H1 (cell line): ENCODE measurements at regions not wholly inside any gene's neighbourhood (a gene's known extent, or its start where the extent isn't known, plus 50 kb on each side); places are given as distances from the start of the nearest gene placed in this dataset.

Experiments
- CTCF ChIA-PET: fragments of 300-600 bp; sonication (Branson Sonifier 250); formaldehyde crosslinking; loops from one replicate; lab custom pipeline; 2021; ENCODE audit not compliant: partially characterized antibody; lab: Charles Lee
- POLR2A ChIA-PET: fragments of 300-600 bp; sonication (Branson Sonifier 250); formaldehyde crosslinking; loops from one replicate; lab custom pipeline; 2021; ENCODE audit warnings: inconsistent platforms; ENCODE audit not compliant: partially characterized antibody; lab: Charles Lee
- DNase-seq, 2 experiments: peaks; one replicate each; pipeline versions ENCODE4 v3.0.0 to v3.0.0-alpha.2; 2010 to 2022; ENCODE audit warnings: low spot score in 2 of 2, low read depth in 1 of 2, mixed read lengths in 1 of 2
- FAIRE-seq: peaks from 2 replicates; lab custom pipeline; 2011; peaks lifted over from hg19 to GRCh38; lab: Jason Lieb, UNC
- H2AFZ ChIP-seq: 2 replicates; pipeline ENCODE4 v1.8.1; 2012; ENCODE audit warnings: low read length, inconsistent platforms
- H2AK5ac ChIP-seq: 2 replicates; pipeline ENCODE4 v1.6.1; 2013; ENCODE audit warnings: low read depth, low read length
- H2BK120ac ChIP-seq: replicated peaks from 2 replicates; pipeline ENCODE3; 2013; ENCODE audit warnings: low read depth, low read length, inconsistent platforms
- H2BK12ac ChIP-seq: 2 replicates; pipeline ENCODE4 v1.6.1; 2013; ENCODE audit warnings: low read depth, low read length
- H2BK15ac ChIP-seq: 2 replicates; pipeline ENCODE4 v1.6.1; 2013; ENCODE audit warnings: low read length
- H2BK20ac ChIP-seq: 2 replicates; pipeline ENCODE4 v1.6.1; 2013; ENCODE audit warnings: low read length
- H2BK5ac ChIP-seq: 2 replicates; pipeline ENCODE4 v1.6.1; 2013; ENCODE audit warnings: low read depth, low read length
- H3K14ac ChIP-seq: 2 replicates; pipeline ENCODE4 v1.6.1; 2013; ENCODE audit warnings: inconsistent platforms; ENCODE audit not compliant: insufficient read length
- H3K18ac ChIP-seq: 2 replicates; pipeline ENCODE4 v1.6.1; 2013; ENCODE audit warnings: low read length; ENCODE audit errors: extremely low read depth
- H3K23ac ChIP-seq: 2 replicates; pipeline ENCODE4 v1.6.1; 2013; ENCODE audit warnings: inconsistent platforms; ENCODE audit not compliant: insufficient read length
- H3K23me2 ChIP-seq: 2 replicates; pipeline ENCODE4 v1.6.1; 2013; ENCODE audit warnings: low read depth, low read length
- H3K27ac ChIP-seq: 2 replicates; pipeline ENCODE4 v1.6.1; 2011; ENCODE audit warnings: low read depth, low read length, inconsistent platforms
- H3K27me3 ChIP-seq, 4 experiments: replicated peaks in 1 of 4; 1 replicate in 1 of 4; 2 replicates in 3 of 4; pipeline versions ENCODE4 v1.6.1 to v1.8.1; 2011 to 2013; ENCODE audit warnings: low read length in 3 of 4, mild to moderate bottlenecking in 3 of 4, inconsistent platforms in 2 of 4, mixed read lengths in 2 of 4, moderate library complexity in 1 of 4; ENCODE audit not compliant: control insufficient read depth in 3 of 4, insufficient read depth in 3 of 4; ENCODE audit errors: extremely low read depth in 1 of 4
- H3K36me3 ChIP-seq, 4 experiments: 2 replicates each; pipeline versions ENCODE4 v1.6.1 to v1.8.1; 2011 to 2013; ENCODE audit warnings: mild to moderate bottlenecking in 4 of 4, low read length in 3 of 4, moderate library complexity in 2 of 4, control low read depth in 1 of 4, inconsistent platforms in 1 of 4; ENCODE audit not compliant: insufficient read depth in 4 of 4, control insufficient read depth in 2 of 4
- H3K4ac ChIP-seq: replicated peaks from 2 replicates; pipeline ENCODE3; 2013; ENCODE audit warnings: low read length, low read depth, mixed read lengths, inconsistent platforms; ENCODE audit not compliant: insufficient read length
- H3K4me1 ChIP-seq, 4 experiments: replicated peaks in 1 of 4; 1 replicate in 1 of 4; 2 replicates in 3 of 4; pipeline versions ENCODE4 v1.6.1 to v1.8.1; 2011 to 2013; ENCODE audit warnings: low read length in 3 of 4, inconsistent platforms in 2 of 4, mixed read lengths in 1 of 4; ENCODE audit not compliant: insufficient read depth in 4 of 4, control insufficient read depth in 3 of 4
- H3K4me2 ChIP-seq, 2 experiments: 2 replicates each; pipeline versions ENCODE4 v1.6.1 to v1.8.1; 2011 to 2013; ENCODE audit warnings: low read depth in 2 of 2, low read length in 2 of 2, control low read depth in 1 of 2, inconsistent platforms in 1 of 2, mild to moderate bottlenecking in 1 of 2; ENCODE audit not compliant: insufficient read depth in 1 of 2
- H3K4me3 ChIP-seq, 4 experiments: fragments of 200-600, 300-600 bp in 1 of 4; sonication (generic), shearing (Covaris generic), sonication (Bioruptor Twin) in 1 of 4; 2 replicates each; pipeline versions ENCODE4 v1.5.1 to v1.8.1; 2011 to 2016; ENCODE audit warnings: low read length in 4 of 4, low read depth in 3 of 4, control low read depth in 2 of 4, inconsistent platforms in 2 of 4, mild to moderate bottlenecking in 2 of 4, mixed read lengths in 1 of 4, moderate library complexity in 1 of 4; ENCODE audit not compliant: insufficient read depth in 2 of 4; ENCODE audit errors: extremely low read depth in 1 of 4
- H3K56ac ChIP-seq: replicated peaks from 2 replicates; pipeline ENCODE3; 2013; ENCODE audit warnings: low read depth, mild to moderate bottlenecking, mixed read lengths, low read length, inconsistent platforms; ENCODE audit not compliant: insufficient read length
- H3K79me1 ChIP-seq: 2 replicates; pipeline ENCODE4 v1.6.1; 2013; ENCODE audit warnings: low read depth, low read length, control low read depth
- H3K79me2 ChIP-seq, 2 experiments: 2 replicates each; pipeline versions ENCODE4 v1.6.1 to v1.8.1; 2012 to 2013; ENCODE audit warnings: low read length in 2 of 2, mild to moderate bottlenecking in 2 of 2, inconsistent platforms in 1 of 2; ENCODE audit not compliant: insufficient read depth in 2 of 2, control insufficient read depth in 1 of 2
- H3K9ac ChIP-seq, 4 experiments: replicated peaks in 1 of 4; 1 replicate in 1 of 4; 2 replicates in 3 of 4; pipeline versions ENCODE4 v1.6.1 to v1.8.1; 2011 to 2013; ENCODE audit warnings: low read depth in 3 of 4, low read length in 3 of 4, control low read depth in 2 of 4, mild to moderate bottlenecking in 2 of 4, moderate library complexity in 2 of 4, inconsistent platforms in 1 of 4; ENCODE audit errors: extremely low read depth in 1 of 4
- H3K9me3 ChIP-seq, 2 experiments: 2 replicates each; pipeline versions ENCODE4 v1.6.1 to v1.8.1; 2012 to 2013; ENCODE audit warnings: mild to moderate bottlenecking in 2 of 2, moderate library complexity in 2 of 2, control low read depth in 1 of 2, inconsistent platforms in 1 of 2, low read depth in 1 of 2, low read length in 1 of 2, mixed read lengths in 1 of 2; ENCODE audit not compliant: insufficient read depth in 2 of 2
- H4K20me1 ChIP-seq, 2 experiments: replicated peaks in 1 of 2; 2 replicates each; pipeline versions ENCODE3 to v1.8.1; 2011 to 2013; ENCODE audit warnings: inconsistent platforms in 2 of 2, low read length in 2 of 2, mild to moderate bottlenecking in 1 of 2; ENCODE audit not compliant: insufficient read depth in 2 of 2, control insufficient read depth in 1 of 2
- H4K5ac ChIP-seq: 2 replicates; pipeline ENCODE4 v1.6.1; 2013; ENCODE audit warnings: low read length, low read depth, mixed read lengths, inconsistent platforms; ENCODE audit not compliant: insufficient read length
- H4K8ac ChIP-seq: 2 replicates; pipeline ENCODE4 v1.8.0; 2013; ENCODE audit warnings: mild to moderate bottlenecking, moderate library complexity, low read length, inconsistent platforms; ENCODE audit not compliant: insufficient read depth; ENCODE audit errors: extremely low read depth
- H4K91ac ChIP-seq: replicated peaks from 2 replicates; pipeline ENCODE3; 2013; ENCODE audit warnings: low read length, mixed read lengths, inconsistent platforms; ENCODE audit not compliant: insufficient read length
- CTCF ChIP-seq, 3 experiments: IDR thresholded peaks; 1 replicate in 2 of 3; 2 replicates in 1 of 3; pipeline versions ENCODE4 v1.5.1 to v1.6.1; 2011; ENCODE audit warnings: low read length in 3 of 3, mild to moderate bottlenecking in 3 of 3, inconsistent platforms in 2 of 3, low read depth in 1 of 3, moderate library complexity in 1 of 3; ENCODE audit not compliant: insufficient read depth in 1 of 3; ENCODE audit errors: control extremely low read depth in 1 of 3
- FOSL1 ChIP-seq: IDR thresholded peaks from 2 replicates; pipeline ENCODE4 v1.6.1; 2011; ENCODE audit warnings: mild to moderate bottlenecking, low read depth, low read length, moderate library complexity; ENCODE audit not compliant: insufficient read depth
- GTF2F1 ChIP-seq: IDR thresholded peaks from 2 replicates; pipeline ENCODE4 v1.6.1; 2012; ENCODE audit warnings: low read depth, low read length, improper control_type of control experiment, borderline replicate concordance
- HDAC6 ChIP-seq: IDR thresholded peaks from one replicate; pipeline ENCODE4 v1.7.1; 2012; ENCODE audit warnings: low read depth, mild to moderate bottlenecking, inconsistent platforms, low read length, moderate library complexity
- PHF8 ChIP-seq: fragments of 200-600 bp; sonication (generic); conservative IDR thresholded peaks from 2 replicates; pipeline ENCODE4 v1.7.1; 2012; ENCODE audit warnings: low read depth, mild to moderate bottlenecking, inconsistent platforms, low read length, moderate library complexity
- WGBS, 2 experiments: shearing (Covaris generic) in 1 of 2; methylation state at CpG; one replicate each; pipeline versions ENCODE4 v1.1.6 to v1.1.7; 2013 to 2015; ENCODE audit warnings: low lambda C conversion rate in 2 of 2, mixed read lengths in 2 of 2, inconsistent platforms in 1 of 2, low coverage in 1 of 2, missing lambda C conversion rate in 1 of 2; ENCODE audit not compliant: insufficient replicate concordance in 2 of 2, insufficient coverage in 1 of 2, insufficient read length in 1 of 2; ENCODE audit errors: extremely low coverage in 1 of 2, missing lambda C conversion rate in 1 of 2; 5-methylcytosine and 5-hydroxymethylcytosine counted together

DNA sequence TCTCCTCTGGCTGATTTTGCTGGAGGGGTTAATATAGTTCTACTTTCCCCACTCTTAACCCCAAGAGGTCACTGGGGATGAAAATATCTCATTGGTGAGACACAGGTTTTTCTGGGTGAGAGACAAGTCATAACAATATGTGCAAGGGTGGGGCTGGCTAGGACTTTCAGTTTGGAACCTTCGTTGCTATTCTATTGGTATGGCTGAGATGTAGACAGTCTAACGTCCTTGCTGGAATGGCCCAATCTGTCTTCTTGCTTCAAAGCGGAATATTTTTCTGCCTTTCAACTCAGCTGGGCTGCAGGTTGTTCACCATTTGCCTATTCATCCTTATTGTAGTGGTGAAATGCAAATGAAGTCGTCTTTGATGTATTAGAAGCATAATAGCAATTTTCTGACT, 267.3 kb upstream of the MKI67 start:
- Histone ChIP-seq H3K27ac (no peak overlapping the region), H4K5ac (no peak overlapping the region), H2BK12ac (no peak overlapping the region), H3K14ac (no peak overlapping the region), H3K27me3 (no peaks in the 10 kb centered on the region), H3K36me3 (no peaks in the 10 kb centered on the region), H3K23me2 (no peaks in the 10 kb centered on the region), H2BK20ac (no peak overlapping the region), H3K4me1 (no peaks in the 10 kb centered on the region; a peak in 1 of 7 replicates), H3K56ac (no peak overlapping the region), H3K23ac (no peak overlapping the region), H3K4me3 (no peak overlapping the region), H3K79me2 (no peaks in the 10 kb centered on the region), H4K20me1 (no peaks in the 10 kb centered on the region), H4K91ac (no peak overlapping the region), H2BK5ac (no peak overlapping the region), H4K8ac (no peak overlapping the region), H2AK5ac (no peak overlapping the region), H3K9me3 (peaks cover 0 to 4% of the 10 kb centered on the region in 2 experiments; a peak in 1 of 4 replicates)
- POLR2A ChIA-PET: no interaction called here
- DNase-seq: no peak
- WGBS, 2 experiments: 78% methylated on average over 4 of the region's 4 CpGs; no CpG with 5 or more reads in 1 of the 2 experiments
- no peak for TF ChIP-seq GTF2F1
- no peak for TF ChIP-seq FOSL1
- TF ChIP-seq CTCF (IDR thresholded peaks at IDR 0.05; ENCODE audit: control extremely low read depth in 1 of 3, insufficient read depth in 1 of 3, low read depth in 1 of 3, low read length in 3 of 3): no peak
- TF ChIP-seq PHF8: no peak
- TF ChIP-seq HDAC6: no peak
- TF ChIP-seq, all 59 proteins: peak for 0
- CTCF ChIA-PET: no interaction called here
- no peak overlapping the region for H3K4ac ChIP-seq
- H3K9ac ChIP-seq: no peak overlapping the region; a peak in 1 of 7 replicates
- H2BK120ac ChIP-seq: no peak overlapping the region
- H2AFZ ChIP-seq: no peak overlapping the region
- no peaks in the 10 kb centered on the region for H3K79me1 ChIP-seq
- no peak overlapping the region for H2BK15ac ChIP-seq
- no peak overlapping the region for H3K18ac ChIP-seq
- H3K4me2 ChIP-seq: no peak overlapping the region
- no peak for FAIRE-seq
